IMR-90 (cell line): ENCODE measurements at regions not wholly inside any gene's neighbourhood (a gene's known extent, or its start where the extent isn't known, plus 50 kb on each side); places are given as distances from the start of the nearest gene placed in this dataset.

ENCODE experiments used
- ATAC-seq: fragments of 200-7000 bp; cut with Tn5 transposase; 2 replicates; pipeline ENCODE4 v1.9.1; 2020; ENCODE audit warnings: low read depth, mild to moderate bottlenecking, moderate library complexity
- BruUV-seq: library from RNA; stranded (reverse); fragments of 400-500 nt; replicated peaks from 2 replicates; lab custom pipeline; 2021; lab: Mats Ljungman, UMichigan
- CTCF ChIA-PET: fragments of 300-600 bp; formaldehyde crosslinking; extraction: SDS; loops from one replicate; lab custom pipeline; 2021; ENCODE audit warnings: antibody characterized with exemption; lab: Yijun Ruan, JAX
- POLR2A ChIA-PET: fragments of 300-600 bp; sonication (Branson Sonifier 250); formaldehyde crosslinking; loops from one replicate; lab custom pipeline; 2022; ENCODE audit warnings: antibody characterized with exemption; ENCODE audit not compliant: unreplicated experiment; lab: Charles Lee
- DNase-seq: peaks from one replicate; pipeline ENCODE4 v3.0.0; 2013
- H2AFZ ChIP-seq: replicated peaks from 2 replicates; pipeline ENCODE3; 2013; ENCODE audit warnings: low read length, mild to moderate bottlenecking; ENCODE audit not compliant: poor library complexity
- H2AK5ac ChIP-seq: 2 replicates; pipeline ENCODE4 v1.6.1; 2013; ENCODE audit warnings: low read depth, low read length, inconsistent platforms
- H2AK9ac ChIP-seq: replicated peaks from 2 replicates; pipeline ENCODE3; 2013; ENCODE audit warnings: mild to moderate bottlenecking, low read depth, low read length, moderate library complexity; ENCODE audit not compliant: poor library complexity
- H2BK120ac ChIP-seq: 2 replicates; pipeline ENCODE4 v1.6.1; 2013; ENCODE audit warnings: low read depth, low read length, inconsistent platforms
- H2BK15ac ChIP-seq: 3 replicates; pipeline ENCODE4 v1.6.1; 2013; ENCODE audit warnings: low read depth, low read length, inconsistent platforms
- H2BK20ac ChIP-seq: 2 replicates; pipeline ENCODE4 v1.6.1; 2013; ENCODE audit warnings: low read depth, mild to moderate bottlenecking, inconsistent platforms, low read length, moderate library complexity
- H2BK5ac ChIP-seq: 2 replicates; pipeline ENCODE4 v1.6.1; 2013; ENCODE audit warnings: mild to moderate bottlenecking, low read depth, low read length, inconsistent platforms; ENCODE audit not compliant: poor library complexity, severe bottlenecking
- H3K14ac ChIP-seq: replicated peaks from 2 replicates; pipeline ENCODE4 v1.6.1; 2013; ENCODE audit warnings: low read depth, low read length, inconsistent platforms
- H3K18ac ChIP-seq: 2 replicates; pipeline ENCODE4 v1.6.1; 2013; ENCODE audit warnings: low read depth, low read length, control low read depth
- H3K23ac ChIP-seq: 2 replicates; pipeline ENCODE4 v1.6.1; 2013; ENCODE audit warnings: low read depth, low read length, inconsistent platforms
- H3K27ac ChIP-seq: 2 replicates; pipeline ENCODE4 v1.5.1; 2013; ENCODE audit warnings: mild to moderate bottlenecking, control low read depth, low read length; ENCODE audit not compliant: insufficient read depth
- H3K27me3 ChIP-seq: 2 replicates; pipeline ENCODE4 v1.6.1; 2013; ENCODE audit warnings: low read length; ENCODE audit not compliant: control insufficient read depth, insufficient read depth
- H3K36me3 ChIP-seq: 2 replicates; pipeline ENCODE4 v1.6.1; 2013; ENCODE audit warnings: low read length, mixed read lengths; ENCODE audit not compliant: control insufficient read depth, insufficient read depth
- H3K4ac ChIP-seq: 2 replicates; pipeline ENCODE4 v1.6.1; 2013; ENCODE audit warnings: low read depth, low read length, inconsistent platforms
- H3K4me1 ChIP-seq: 2 replicates; pipeline ENCODE4 v1.6.1; 2013; ENCODE audit warnings: low read length, mixed read lengths; ENCODE audit not compliant: control insufficient read depth, insufficient read depth
- H3K4me2 ChIP-seq: 2 replicates; pipeline ENCODE4 v1.6.1; 2013; ENCODE audit warnings: low read depth, mild to moderate bottlenecking, control low read depth, low read length, moderate library complexity
- H3K4me3 ChIP-seq: 2 replicates; pipeline ENCODE4 v1.5.1; 2013; ENCODE audit warnings: low read depth, mild to moderate bottlenecking, control low read depth, low read length, moderate library complexity; ENCODE audit not compliant: insufficient read depth
- H3K56ac ChIP-seq: 2 replicates; pipeline ENCODE4 v1.6.1; 2013; ENCODE audit warnings: low read length, inconsistent platforms; ENCODE audit not compliant: insufficient read depth; ENCODE audit errors: extremely low read depth
- H3K79me1 ChIP-seq, 2 experiments: 2 replicates each; pipeline ENCODE4 v1.6.1; 2013; ENCODE audit warnings: low read length in 2 of 2, inconsistent platforms in 1 of 2, low read depth in 1 of 2
- H3K9ac ChIP-seq: 2 replicates; pipeline ENCODE4 v1.6.1; 2013; ENCODE audit warnings: low read depth, low read length, control low read depth
- H3K9me1 ChIP-seq: 2 replicates; pipeline ENCODE4 v1.6.1; 2013; ENCODE audit warnings: low read length, inconsistent platforms; ENCODE audit not compliant: insufficient read depth
- H3K9me3 ChIP-seq: 2 replicates; pipeline ENCODE4 v1.6.1; 2013; ENCODE audit warnings: low read length; ENCODE audit not compliant: control insufficient read depth, insufficient read depth
- H4K20me1 ChIP-seq: 2 replicates; pipeline ENCODE4 v1.6.1; 2013; ENCODE audit warnings: low read length, inconsistent platforms; ENCODE audit not compliant: insufficient read depth
- H4K5ac ChIP-seq: 2 replicates; pipeline ENCODE4 v1.6.1; 2013; ENCODE audit warnings: mild to moderate bottlenecking, low read depth, low read length, control low read depth
- H4K8ac ChIP-seq, 2 experiments: 2 replicates each; pipeline ENCODE4 v1.6.1; 2013; ENCODE audit warnings: low read depth in 2 of 2, low read length in 2 of 2, control low read depth in 1 of 2, inconsistent platforms in 1 of 2
- H4K91ac ChIP-seq: 2 replicates; pipeline ENCODE4 v1.6.1; 2013; ENCODE audit warnings: low read depth, low read length, inconsistent platforms; ENCODE audit not compliant: insufficient read depth
- BHLHE40 ChIP-seq: fragments of 150-350 bp; IDR thresholded peaks from 2 replicates; pipeline ENCODE4 v1.6.1; 2016; ENCODE audit warnings: mild to moderate bottlenecking, low read depth, low read length
- CEBPB ChIP-seq: IDR thresholded peaks from 2 replicates; pipeline ENCODE4 v1.6.1; 2012; ENCODE audit warnings: low read depth, low read length, improper control_type of control experiment
- CHD1 ChIP-seq: IDR thresholded peaks from 2 replicates; pipeline ENCODE4 v1.6.1; 2012; ENCODE audit warnings: low read depth, low read length, improper control_type of control experiment
- FOS ChIP-seq: fragments of 150-350 bp; IDR thresholded peaks from 2 replicates; pipeline ENCODE4 v1.6.1; 2016; ENCODE audit warnings: low read depth, low read length
- MAFK ChIP-seq: IDR thresholded peaks from 2 replicates; pipeline ENCODE4 v1.6.1; 2012; ENCODE audit warnings: low read depth, low read length, improper control_type of control experiment
- MAZ ChIP-seq: IDR thresholded peaks from 2 replicates; pipeline ENCODE4 v1.6.1; 2012; ENCODE audit warnings: low read depth, mild to moderate bottlenecking, low read length, improper control_type of control experiment, moderate library complexity, borderline replicate concordance
- MXI1 ChIP-seq: IDR thresholded peaks from 2 replicates; pipeline ENCODE4 v1.6.1; 2012; ENCODE audit warnings: low read depth, mild to moderate bottlenecking, low read length, moderate library complexity, borderline replicate concordance
- POLR2A ChIP-seq: IDR thresholded peaks from 2 replicates; pipeline ENCODE4 v1.6.1; 2012; ENCODE audit warnings: mild to moderate bottlenecking, low read depth, low read length
- RCOR1 ChIP-seq: IDR thresholded peaks from 2 replicates; pipeline ENCODE4 v1.6.1; 2012; ENCODE audit warnings: mild to moderate bottlenecking, low read length, improper control_type of control experiment; ENCODE audit not compliant: insufficient replicate concordance
- RFX5 ChIP-seq: IDR thresholded peaks from 2 replicates; pipeline ENCODE4 v1.8.0; 2012; ENCODE audit warnings: low read depth, mild to moderate bottlenecking, low read length, moderate library complexity
- SMC3 ChIP-seq: fragments of 150-350 bp; IDR thresholded peaks from 2 replicates; pipeline ENCODE4 v1.6.1; 2016; ENCODE audit warnings: low read depth, mild to moderate bottlenecking, antibody characterized with exemption, low read length, moderate library complexity
- WGBS, 2 experiments: methylation state at CpG; one replicate each; pipeline versions ENCODE4 v1.1.5 to v1.1.7; 2013; ENCODE audit warnings: missing lambda C conversion rate in 2 of 2; ENCODE audit not compliant: insufficient read length in 1 of 2; ENCODE audit errors: extremely low coverage in 2 of 2; 5-methylcytosine and 5-hydroxymethylcytosine counted together
- dilution Hi-C: fragments of 300-500 bp; cut with HindIII; formaldehyde crosslinking; loops from one replicate; pipeline ENCODE4 v1.14.3; 2018; ENCODE audit warnings: low sequenced_read_pairs; ENCODE audit not compliant: unreplicated experiment
- in situ Hi-C: fragments of 300-500 bp; cut with MboI; formaldehyde crosslinking; loops from 3 replicates; pipeline ENCODE4 v1.14.3; 2019; ENCODE audit warnings: low sequenced_read_pairs, inconsistent platforms, mixed read lengths
- intact Hi-C: fragments of 100-400 bp; cut with micrococcal nuclease; formaldehyde crosslinking; loops from 2 replicates; pipeline ENCODE4 v1.10.0; 2022
- TF ChIP-seq, protein P1 (sequence below): conservative IDR thresholded peaks from 2 replicates; pipeline ENCODE4 v1.5.1; 2012; ENCODE audit warnings: mild to moderate bottlenecking, low read depth, low read length, improper control_type of control experiment
- TF ChIP-seq, protein P2 (sequence below): fragments of 150-350 bp; IDR thresholded peaks from 2 replicates; pipeline ENCODE4 v1.6.1; 2016; ENCODE audit warnings: low read depth, mild to moderate bottlenecking, low read length, moderate library complexity, borderline replicate concordance

DNA sequence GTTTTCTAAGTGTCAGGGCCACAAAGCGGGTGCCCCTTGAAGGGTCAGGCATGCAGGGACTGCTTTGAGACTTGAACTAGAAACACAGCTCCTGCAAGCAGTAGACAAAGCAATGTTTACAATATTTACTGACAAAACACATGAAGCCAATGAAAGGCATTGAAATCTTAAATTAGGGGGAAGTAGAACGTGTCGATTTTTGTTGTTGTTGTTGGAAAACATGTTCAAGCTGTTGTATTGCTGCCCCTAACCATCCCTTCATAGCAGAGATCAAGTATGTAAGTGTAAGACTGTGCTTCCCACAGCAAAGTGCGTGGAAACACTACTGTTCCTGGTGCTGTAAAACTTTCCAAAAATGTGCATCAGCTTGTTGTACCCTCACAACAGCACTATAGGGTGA, 131.6 kb upstream of the MGMT start:
- Histone ChIP-seq H3K36me3 (no peaks in the 10 kb centered on the region), H3K4me3 (no peak overlapping the region), H3K9me1 (no peaks in the 10 kb centered on the region), H4K91ac (no peak overlapping the region), H2AK5ac (no peak overlapping the region), H2BK20ac (no peak overlapping the region), H3K4me2 (no peak overlapping the region), H3K23ac (no peak overlapping the region), H4K8ac (no peak overlapping the region), H3K4me1 (no peaks in the 10 kb centered on the region), H3K27me3 (no peaks in the 10 kb centered on the region), H2AK9ac (no peak overlapping the region), H3K18ac (no peak overlapping the region), H4K5ac (no peak overlapping the region), H2BK120ac (no peak overlapping the region), H3K56ac (no peak overlapping the region), H4K20me1 (no peaks in the 10 kb centered on the region), H3K9ac (no peak overlapping the region), H3K14ac (no peak overlapping the region), H3K9me3 (peaks cover 15% of the 10 kb centered on the region), H3K27ac (no peak overlapping the region), H3K4ac (no peak overlapping the region), H2BK15ac (no peak overlapping the region), H2BK5ac (no peak overlapping the region), H2AFZ (no peak overlapping the region), H3K79me1 (no peaks in the 10 kb centered on the region)
- dilution Hi-C loops = no loop called here
- in situ Hi-C loops = no loop called here
- no peak for ATAC-seq
- CTCF ChIA-PET = no interaction called here
- no peak for DNase-seq
- BruUV-seq = no TSS peak
- WGBS, 2 experiments = no CpG with 5 or more reads among the region's 4 CpGs
- intact Hi-C loops = no loop called here
- TF ChIP-seq CHD1 (no peak), POLR2A (no peak), MAFK (no peak), RFX5 (no peak), CEBPB (no peak), BHLHE40 (no peak), FOS (no peak), MXI1 (no peak), SMC3 (no peak), RCOR1 (no peak), MAZ (no peak)
- TF ChIP-seq, protein P1, sequence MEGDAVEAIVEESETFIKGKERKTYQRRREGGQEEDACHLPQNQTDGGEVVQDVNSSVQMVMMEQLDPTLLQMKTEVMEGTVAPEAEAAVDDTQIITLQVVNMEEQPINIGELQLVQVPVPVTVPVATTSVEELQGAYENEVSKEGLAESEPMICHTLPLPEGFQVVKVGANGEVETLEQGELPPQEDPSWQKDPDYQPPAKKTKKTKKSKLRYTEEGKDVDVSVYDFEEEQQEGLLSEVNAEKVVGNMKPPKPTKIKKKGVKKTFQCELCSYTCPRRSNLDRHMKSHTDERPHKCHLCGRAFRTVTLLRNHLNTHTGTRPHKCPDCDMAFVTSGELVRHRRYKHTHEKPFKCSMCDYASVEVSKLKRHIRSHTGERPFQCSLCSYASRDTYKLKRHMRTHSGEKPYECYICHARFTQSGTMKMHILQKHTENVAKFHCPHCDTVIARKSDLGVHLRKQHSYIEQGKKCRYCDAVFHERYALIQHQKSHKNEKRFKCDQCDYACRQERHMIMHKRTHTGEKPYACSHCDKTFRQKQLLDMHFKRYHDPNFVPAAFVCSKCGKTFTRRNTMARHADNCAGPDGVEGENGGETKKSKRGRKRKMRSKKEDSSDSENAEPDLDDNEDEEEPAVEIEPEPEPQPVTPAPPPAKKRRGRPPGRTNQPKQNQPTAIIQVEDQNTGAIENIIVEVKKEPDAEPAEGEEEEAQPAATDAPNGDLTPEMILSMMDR = no peak
- TF ChIP-seq, protein P2, sequence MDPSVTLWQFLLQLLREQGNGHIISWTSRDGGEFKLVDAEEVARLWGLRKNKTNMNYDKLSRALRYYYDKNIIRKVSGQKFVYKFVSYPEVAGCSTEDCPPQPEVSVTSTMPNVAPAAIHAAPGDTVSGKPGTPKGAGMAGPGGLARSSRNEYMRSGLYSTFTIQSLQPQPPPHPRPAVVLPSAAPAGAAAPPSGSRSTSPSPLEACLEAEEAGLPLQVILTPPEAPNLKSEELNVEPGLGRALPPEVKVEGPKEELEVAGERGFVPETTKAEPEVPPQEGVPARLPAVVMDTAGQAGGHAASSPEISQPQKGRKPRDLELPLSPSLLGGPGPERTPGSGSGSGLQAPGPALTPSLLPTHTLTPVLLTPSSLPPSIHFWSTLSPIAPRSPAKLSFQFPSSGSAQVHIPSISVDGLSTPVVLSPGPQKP = no peak
- POLR2A ChIA-PET = no interaction called here
